Kidney (tissue), 13 donors: ENCODE measurements at regions not wholly inside any gene's neighbourhood (a gene's known extent, or its start where the extent isn't known, plus 50 kb on each side); places are given as distances from the start of the nearest gene placed in this dataset. TPM values are rescaled to one million over a fixed set of nuclear protein-coding genes. Genes with fewer than 3 reads are reported as not detected.

Experiments used
- DNase-seq, 5 donors: peaks; one replicate each; pipeline ENCODE4 v3.0.0-alpha.2; 2013 to 2020
- FAIRE-seq: peaks from 2 replicates; lab custom pipeline; 2012; peaks lifted over from hg19 to GRCh38; lab: Jason Lieb, UNC
- H3K27ac ChIP-seq, 2 donors: one replicate each; pipeline ENCODE4 v1.7.0; 2013; ENCODE audit warnings: low read depth in 2 of 2, low read length in 2 of 2, inconsistent platforms in 1 of 2
- H3K27me3 ChIP-seq: one replicate; pipeline ENCODE4 v1.7.1; 2013; ENCODE audit warnings: low read length, inconsistent platforms; ENCODE audit not compliant: control insufficient read depth, insufficient read depth
- H3K36me3 ChIP-seq, 3 donors: one replicate each; pipeline versions ENCODE4 v1.7.0 to v1.7.1; 2013; ENCODE audit warnings: low read length in 3 of 3, control low read depth in 1 of 3, inconsistent platforms in 1 of 3; ENCODE audit not compliant: insufficient read depth in 3 of 3, control insufficient read depth in 2 of 3
- H3K4me1 ChIP-seq, 3 donors: one replicate each; pipeline versions ENCODE4 v1.7.0 to v1.7.1; 2013; ENCODE audit warnings: low read length in 3 of 3, inconsistent platforms in 1 of 3, low read depth in 1 of 3; ENCODE audit not compliant: control insufficient read depth in 2 of 3, insufficient read depth in 2 of 3
- H3K4me3 ChIP-seq, 3 donors: one replicate each; pipeline versions ENCODE4 v1.7.0 to v1.8.1; 2013; ENCODE audit warnings: low read length in 3 of 3, control low read depth in 1 of 3, inconsistent platforms in 1 of 3
- H3K9ac ChIP-seq, 3 donors: one replicate each; pipeline versions ENCODE4 v1.7.0 to v1.7.1; 2013; ENCODE audit warnings: low read length in 3 of 3, control low read depth in 1 of 3, inconsistent platforms in 1 of 3
- H3K9me3 ChIP-seq, 3 donors: one replicate each; pipeline versions ENCODE4 v1.7.0 to v1.7.1; 2013; ENCODE audit warnings: low read length in 3 of 3, control low read depth in 1 of 3, inconsistent platforms in 1 of 3; ENCODE audit not compliant: control insufficient read depth in 2 of 3, insufficient read depth in 1 of 3
- intact Hi-C: fragments of 100-400 bp; cut with DNase I; formaldehyde crosslinking; loops from one replicate; pipeline ENCODE4 v1.11.1; 2022
- microRNA-seq: library from miRNA; unstranded; fragments of <30 nt; microRNA quantifications from one replicate; pipeline ENCODE4 v1.2.0, GENCODE V29; 2020
- TF ChIP-seq, protein P1 (sequence below): IDR thresholded peaks from 3 replicates; pipeline ENCODE4 v1.5.1; 2012; ENCODE audit warnings: mild to moderate bottlenecking, moderate library complexity, borderline replicate concordance; ENCODE audit not compliant: insufficient read depth; ENCODE audit errors: extremely low read depth
- donor health status: control.
- donor health status: control.
- donor health status: control.
- donor health status: control.
- donor health status: control.
- donor health status: DM: yes; HTN: yes; CAD: no.
- donor health status: Normal renal cell carcinoma (clear cell type).

DNA sequence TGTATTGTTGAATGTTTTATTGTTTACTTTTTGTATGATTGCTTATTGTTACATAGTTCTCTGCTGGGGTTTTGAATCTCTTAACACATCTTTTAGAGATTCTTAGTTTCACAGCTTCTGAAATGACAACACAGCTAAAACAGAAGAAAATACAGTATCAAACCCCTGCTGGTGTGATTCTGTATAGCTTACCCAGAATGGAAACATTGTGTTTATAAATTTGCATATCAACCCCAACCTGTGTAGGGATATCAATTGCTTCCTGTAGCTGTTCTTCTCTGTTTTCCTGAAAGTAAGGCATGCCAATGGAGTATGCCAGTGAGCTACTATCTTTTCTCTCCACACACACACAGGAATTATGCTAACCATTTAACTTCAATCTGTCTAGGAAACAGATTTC, 64.3 kb upstream of the ID4 start:
- H3K9ac ChIP-seq, result no peak overlapping the region
- TF ChIP-seq, protein P1, sequence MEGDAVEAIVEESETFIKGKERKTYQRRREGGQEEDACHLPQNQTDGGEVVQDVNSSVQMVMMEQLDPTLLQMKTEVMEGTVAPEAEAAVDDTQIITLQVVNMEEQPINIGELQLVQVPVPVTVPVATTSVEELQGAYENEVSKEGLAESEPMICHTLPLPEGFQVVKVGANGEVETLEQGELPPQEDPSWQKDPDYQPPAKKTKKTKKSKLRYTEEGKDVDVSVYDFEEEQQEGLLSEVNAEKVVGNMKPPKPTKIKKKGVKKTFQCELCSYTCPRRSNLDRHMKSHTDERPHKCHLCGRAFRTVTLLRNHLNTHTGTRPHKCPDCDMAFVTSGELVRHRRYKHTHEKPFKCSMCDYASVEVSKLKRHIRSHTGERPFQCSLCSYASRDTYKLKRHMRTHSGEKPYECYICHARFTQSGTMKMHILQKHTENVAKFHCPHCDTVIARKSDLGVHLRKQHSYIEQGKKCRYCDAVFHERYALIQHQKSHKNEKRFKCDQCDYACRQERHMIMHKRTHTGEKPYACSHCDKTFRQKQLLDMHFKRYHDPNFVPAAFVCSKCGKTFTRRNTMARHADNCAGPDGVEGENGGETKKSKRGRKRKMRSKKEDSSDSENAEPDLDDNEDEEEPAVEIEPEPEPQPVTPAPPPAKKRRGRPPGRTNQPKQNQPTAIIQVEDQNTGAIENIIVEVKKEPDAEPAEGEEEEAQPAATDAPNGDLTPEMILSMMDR, result no peak
- intact Hi-C loops, result no loop called here
- no peaks in the 10 kb centered on the region for H3K9me3 ChIP-seq
- no peak for FAIRE-seq
- H3K36me3 ChIP-seq, result no peaks in the 10 kb centered on the region
- H3K27ac ChIP-seq, result no peak overlapping the region
- DNase-seq, result no peak
- H3K4me1 ChIP-seq, result no peaks in the 10 kb centered on the region
- no peaks in the 10 kb centered on the region for H3K27me3 ChIP-seq
- no peak overlapping the region for H3K4me3 ChIP-seq

DNA sequence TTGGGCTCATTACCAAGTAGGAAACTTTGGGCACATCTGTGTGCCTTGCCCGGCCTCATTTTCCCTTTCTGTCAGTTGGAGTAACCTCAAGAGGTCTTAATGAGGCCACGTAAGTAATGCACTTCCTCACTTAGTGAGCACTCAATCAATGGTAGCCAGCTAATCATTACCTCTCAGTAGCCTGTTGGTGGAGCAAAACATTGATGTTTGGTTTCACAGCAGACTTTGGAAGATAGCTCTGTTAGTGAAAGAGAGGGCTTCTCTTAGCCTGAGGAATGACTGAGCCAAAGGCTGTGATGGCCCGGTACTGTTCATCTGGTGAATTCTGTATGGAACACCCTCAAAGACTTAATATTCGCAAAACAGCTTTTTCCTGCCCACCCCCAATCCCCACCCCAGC, 55.9 kb upstream of the ID4 start:
- no peaks in the 10 kb centered on the region for H3K36me3 ChIP-seq
- no peaks in the 10 kb centered on the region for H3K4me1 ChIP-seq
- no peaks in the 10 kb centered on the region for H3K27me3 ChIP-seq
- H3K27ac ChIP-seq, result no peak overlapping the region
- TF ChIP-seq, protein P1, result no peak
- FAIRE-seq, result no peak
- intact Hi-C loops, result no loop called here
- H3K4me3 ChIP-seq, result no peak overlapping the region
- no peak overlapping the region for H3K9ac ChIP-seq
- H3K9me3 ChIP-seq, result no peaks in the 10 kb centered on the region
- peak in 1 of 5 donors; percentile 45 for DNase-seq

DNA sequence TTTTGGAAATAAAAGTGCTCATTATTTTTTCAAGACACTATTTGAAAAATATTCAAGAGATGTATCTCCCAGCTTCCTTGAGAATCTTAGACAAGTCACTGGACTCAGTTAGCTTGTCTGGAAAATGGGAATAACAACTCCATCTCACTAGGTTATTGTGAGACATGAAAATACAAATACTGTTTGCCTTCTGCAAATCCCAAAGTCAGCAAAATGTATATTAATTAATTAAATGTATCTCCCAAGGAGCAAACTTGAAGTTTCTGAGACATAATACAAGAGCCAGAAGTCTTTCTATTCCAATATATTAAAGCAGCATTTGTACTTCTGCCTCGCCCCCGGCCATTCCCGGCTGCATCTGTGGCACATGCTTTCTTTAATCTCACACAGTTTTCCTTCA, 54.6 kb upstream of the ID4 start:
- Histone ChIP-seq H3K27me3 (no peaks in the 10 kb centered on the region), H3K9ac (no peak overlapping the region), H3K9me3 (no peaks in the 10 kb centered on the region), H3K4me3 (no peak overlapping the region), H3K4me1 (no peaks in the 10 kb centered on the region), H3K27ac (no peak overlapping the region), H3K36me3 (no peaks in the 10 kb centered on the region)
- intact Hi-C loops, result no loop called here
- DNase-seq, result no peak
- FAIRE-seq, result no peak
- TF ChIP-seq, protein P1, result no peak

Small RNA genes lying in the stretch of these regions (microRNA-seq; reads per million reads assigned to microRNA genes)
- gene MIR548A1, result not detected
